Fibroblast of peridontal ligament (primary cell): ENCODE measurements at regions not wholly inside any gene's neighbourhood (a gene's known extent, or its start where the extent isn't known, plus 50 kb on each side); places are given as distances from the start of the nearest gene placed in this dataset.
A peak's percentile ranks its signal among the peaks of the same experiment; 100 is the strongest.

ENCODE experiments used
- DNase-seq: peaks from one replicate; pipeline ENCODE4 v3.0.0-alpha.2; 2010; ENCODE audit errors: extremely low read depth

DNA sequence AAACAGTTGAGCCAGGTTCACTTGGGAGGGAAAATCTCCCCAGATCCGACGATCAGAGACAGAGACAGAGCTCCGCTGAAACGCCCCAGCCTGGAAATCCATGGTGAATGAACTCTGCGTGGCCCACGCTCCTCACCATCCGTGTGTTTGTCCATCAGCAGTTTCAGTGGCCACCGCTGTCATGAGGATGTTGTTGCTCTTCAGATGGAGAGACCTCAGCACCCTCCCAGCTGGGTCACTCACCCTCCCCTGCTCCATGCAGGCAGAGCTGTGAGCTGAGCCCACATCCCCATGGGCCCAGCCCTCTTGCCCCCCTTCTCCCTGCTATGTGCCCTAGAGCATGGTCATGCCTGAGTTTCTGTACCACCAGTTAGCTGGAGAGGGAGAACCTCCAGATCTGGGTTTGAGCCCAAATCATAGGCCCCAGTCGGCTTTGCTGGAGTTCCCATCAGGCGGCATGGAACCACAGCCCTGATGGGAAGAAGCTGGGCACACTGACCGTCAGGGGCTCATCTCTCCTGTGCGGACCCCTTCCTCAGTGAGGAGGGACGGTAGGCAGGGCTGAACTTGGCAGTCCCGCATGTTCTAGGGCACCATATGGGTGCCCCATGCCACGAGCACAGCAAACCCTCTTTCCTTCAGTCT is 154.4 kb upstream of the COL5A1 start:
- no peak for DNase-seq

DNA sequence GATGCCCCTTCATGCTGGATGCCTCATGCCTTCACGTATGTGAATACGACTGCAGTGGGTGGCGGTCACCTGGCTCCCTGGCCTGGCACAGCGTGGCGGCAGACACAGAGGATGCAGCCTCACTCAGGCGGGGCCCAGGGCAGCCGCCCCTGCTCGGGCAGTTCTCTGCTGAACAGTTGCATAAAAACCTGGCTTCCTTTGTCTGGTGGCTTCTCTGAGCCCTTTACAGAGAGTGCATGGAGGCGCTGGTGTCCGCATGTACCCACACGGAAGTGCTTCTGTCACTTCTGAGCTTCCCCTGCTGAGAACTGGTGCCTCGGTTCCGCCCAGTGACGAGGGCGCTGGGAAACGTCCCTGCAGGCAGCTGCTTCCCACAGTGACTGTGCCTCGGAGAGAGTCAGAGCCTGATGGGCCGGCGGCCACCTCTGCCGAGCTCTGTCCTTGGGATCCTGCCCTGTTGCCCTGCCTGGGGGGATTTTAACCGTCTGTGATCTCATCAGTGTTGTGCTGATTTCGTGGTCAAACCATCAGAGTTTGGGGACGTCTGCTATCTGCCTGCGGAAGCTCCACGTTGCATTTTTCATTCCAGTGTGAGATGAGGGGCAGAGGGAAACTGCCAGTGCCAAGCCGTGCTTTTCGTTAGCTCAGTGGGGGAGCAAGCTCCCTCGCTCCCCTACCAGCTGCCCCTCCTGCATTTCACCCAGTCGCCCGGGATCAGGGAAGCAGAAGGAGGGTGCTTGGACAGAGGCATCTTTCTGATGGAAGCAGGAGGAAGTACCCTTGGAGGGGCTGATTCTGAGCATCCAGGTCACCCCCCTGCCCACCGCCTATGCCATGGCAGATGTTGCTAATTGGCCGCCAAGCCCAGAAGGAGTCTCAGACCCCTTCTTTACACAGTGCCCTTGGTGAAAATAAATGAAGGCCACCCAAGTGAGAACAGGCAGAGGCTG is 153.0 kb upstream of the COL5A1 start:
- peak; percentile 35 for DNase-seq

DNA sequence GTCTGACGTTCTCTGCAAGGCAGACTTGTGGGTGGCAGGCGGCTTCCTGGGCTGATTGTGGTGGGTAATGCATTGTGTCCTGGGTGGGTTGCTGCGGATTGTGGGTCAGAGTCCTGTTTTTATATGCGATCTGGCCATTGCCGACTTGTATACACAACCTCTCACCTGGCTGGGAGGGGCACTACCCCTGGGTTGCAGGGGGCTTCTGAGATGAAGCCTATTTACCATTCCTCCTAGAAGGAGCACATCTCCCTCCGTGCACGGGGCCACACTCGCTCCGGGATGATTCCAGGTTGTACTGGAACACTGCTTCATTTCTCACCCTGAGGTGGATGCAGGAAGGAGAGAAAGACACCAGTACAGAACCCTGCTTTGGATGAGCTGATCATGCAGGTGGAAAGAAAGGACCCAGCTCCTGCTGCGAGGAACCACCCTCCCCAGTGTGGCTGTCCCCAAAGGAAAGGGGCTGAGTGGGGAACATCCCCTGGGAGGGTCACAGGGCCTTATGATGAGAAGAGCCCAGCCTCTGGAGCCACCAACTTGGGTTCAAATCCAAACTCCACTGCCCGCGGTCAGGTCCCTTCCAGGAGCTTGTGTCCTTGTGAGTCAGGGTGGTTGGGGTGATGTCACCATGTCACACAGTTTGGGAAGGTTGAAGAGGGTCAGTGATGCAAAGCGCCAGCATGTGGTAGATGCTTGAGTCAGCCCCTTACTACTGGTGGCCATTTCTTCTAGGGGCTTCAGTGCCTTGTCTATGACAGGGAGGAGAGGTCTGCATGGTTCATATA is 151.8 kb upstream of the COL5A1 start:
- DNase-seq: no peak

DNA sequence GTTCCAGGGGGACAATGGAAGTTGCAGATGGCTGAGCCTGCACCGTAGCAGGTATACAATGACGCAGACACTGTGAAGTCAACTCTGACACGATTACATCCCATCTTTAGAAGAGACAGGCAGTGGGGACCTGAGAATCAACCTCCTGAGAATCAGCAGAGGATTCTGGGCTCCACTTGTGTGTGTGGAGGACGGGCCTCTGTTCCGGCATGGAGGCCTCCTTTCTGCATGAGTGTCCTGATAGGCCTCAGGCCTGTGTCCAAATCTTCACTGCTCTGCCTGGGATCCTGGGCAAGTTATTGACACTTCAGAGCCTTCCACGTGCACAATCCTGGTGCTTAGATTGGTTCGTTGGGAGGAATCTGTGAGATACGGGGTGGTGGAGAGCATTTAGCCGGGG is 151.2 kb upstream of the COL5A1 start:
- DNase-seq: no peak

DNA sequence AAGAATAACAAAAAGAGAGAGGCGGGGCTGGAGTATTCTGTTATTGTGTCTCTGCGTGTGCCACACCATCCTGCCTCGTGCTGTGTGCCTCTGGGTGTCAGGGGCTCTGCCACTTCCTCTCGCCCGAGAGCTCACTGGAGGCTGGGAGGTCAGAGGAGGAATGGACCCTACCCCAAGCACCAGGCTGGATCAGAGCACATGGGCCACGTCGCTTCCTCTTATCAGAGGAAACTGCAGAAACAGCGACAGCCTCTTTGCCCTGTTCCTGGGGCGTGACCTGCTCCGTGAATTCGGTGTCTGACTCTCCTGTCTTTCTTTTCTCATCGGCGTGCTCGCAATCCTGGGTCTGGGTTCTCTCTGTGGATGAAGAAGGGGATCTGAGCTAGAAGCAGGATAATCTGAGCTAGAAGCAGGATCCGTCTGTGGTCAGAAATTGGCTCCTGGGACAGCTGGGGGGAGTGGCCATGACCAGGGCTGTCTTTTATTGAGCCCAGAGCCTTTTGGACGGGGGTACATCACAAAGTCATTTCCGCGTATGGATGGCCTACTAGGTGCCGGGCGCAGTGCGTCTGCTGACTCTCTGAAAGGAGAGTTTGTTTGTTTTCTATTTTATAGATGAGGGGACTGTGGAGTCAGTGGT is 150.3 kb upstream of the COL5A1 start:
- DNase-seq: no peak

DNA sequence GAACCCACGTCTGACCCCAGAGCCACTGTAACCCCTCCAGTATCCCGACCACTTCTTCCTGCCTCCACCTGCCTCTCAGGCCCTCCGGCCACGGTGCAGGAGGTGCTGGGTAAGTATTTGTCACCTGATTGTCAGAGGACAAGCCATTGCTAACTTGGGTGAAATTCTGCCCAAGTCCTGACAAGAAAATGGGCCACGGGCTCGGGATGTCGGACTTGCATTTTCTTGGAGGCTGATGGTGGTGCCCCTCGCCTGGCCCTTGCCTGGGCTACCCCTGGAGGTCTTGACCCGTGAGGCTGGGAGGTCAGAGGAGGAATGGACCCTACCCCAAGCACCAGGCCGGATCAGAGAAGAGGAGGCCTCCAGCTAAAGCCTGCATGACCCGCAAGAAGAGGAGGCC is 149.7 kb upstream of the COL5A1 start:
- DNase-seq: no peak

DNA sequence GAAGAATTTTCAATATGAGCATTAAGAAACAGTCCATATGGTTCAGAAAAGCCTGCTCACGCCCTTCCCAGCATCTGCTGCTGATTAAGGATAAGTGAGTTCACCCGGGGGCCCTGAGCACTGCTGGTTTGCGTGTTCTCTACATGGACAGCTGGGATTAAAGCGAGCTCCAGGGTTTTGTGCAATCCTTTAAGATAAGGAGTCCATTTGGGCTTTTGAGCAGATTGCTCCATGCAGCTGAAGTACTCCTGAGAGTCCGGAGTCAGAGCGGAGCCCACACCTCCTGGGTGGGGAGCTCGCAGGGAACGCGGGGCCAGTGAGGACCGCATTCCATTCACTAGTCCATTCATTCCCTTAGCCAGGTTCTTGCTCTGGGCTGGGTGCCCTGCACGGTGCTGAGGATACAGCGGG is 149.3 kb upstream of the COL5A1 start:
- DNase-seq: peak; percentile 97

DNA sequence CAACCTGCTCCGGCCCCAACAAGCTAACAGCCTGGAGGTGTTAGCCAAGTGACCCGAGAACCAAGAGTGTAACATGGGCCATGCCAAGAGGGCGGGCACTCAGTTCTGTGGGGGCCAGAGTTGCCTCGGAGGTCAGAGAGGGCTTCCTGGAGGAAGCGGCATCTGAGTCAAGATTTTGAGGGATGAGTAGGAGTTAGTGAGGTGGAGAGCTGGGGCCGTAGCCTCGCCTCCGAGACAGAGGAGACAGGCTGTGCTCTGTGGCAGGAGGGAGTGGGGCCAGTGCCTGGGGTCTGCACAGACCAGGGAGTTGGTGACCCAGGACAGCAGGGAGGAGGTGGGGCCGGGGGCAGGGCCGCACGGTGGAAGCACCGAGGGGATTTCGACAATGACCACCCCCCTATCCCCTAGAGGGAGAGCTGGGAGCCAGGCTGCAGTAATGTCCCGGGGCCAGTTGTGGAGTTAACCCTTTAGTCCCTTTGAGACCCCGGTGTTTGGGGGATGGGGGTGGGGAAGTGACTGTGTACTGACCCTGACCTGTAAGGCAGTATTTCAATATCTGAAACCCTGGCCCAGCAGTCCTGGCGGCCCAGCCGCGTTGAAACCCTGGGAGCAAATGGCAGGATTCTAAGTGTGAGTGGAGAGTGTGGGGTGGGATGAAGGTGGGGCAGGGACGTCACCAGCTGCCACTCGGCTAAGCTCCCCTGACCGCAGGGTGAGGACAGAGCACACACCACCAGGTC is 148.7 kb upstream of the COL5A1 start:
- DNase-seq: no peak

DNA sequence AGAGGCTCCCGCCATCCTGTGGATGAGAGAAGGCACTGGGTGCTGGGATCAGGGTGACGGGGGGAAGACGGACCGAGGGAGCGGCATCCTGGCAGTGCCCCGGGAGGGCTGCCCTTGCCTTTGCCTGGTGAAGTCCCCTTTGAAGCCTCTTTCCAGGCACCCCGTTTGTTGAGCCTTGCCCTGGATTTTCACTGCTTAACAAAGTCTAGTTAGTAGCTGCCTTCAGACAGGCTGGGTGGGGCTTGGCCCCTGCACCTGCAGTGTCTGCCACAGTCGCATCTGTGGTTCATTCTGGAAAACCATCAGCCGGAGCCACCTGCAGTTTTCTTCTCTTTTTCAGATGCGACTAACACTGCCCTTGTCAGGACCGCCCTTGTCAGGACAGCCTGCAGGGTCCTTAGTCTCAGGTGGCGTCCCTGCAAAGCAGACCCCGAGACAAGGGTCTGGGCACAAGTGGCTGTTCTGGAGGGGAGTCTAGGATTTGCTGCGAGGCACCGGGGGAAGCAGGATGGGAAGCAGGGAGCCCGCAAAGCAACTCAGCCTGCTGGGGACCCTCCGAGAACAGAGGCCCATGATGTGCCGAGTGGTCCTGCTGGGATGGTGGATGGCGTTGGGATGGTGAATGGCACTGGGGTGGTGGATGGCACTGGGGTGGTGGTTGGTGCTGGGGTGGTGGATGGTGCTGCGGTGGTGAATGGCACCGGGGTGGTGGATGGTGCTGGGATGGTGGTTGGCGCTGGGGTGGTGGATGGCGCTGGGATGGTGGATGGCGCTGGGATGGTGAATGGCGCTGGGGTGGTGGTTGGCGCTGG is 147.9 kb upstream of the COL5A1 start:
- no peak for DNase-seq

DNA sequence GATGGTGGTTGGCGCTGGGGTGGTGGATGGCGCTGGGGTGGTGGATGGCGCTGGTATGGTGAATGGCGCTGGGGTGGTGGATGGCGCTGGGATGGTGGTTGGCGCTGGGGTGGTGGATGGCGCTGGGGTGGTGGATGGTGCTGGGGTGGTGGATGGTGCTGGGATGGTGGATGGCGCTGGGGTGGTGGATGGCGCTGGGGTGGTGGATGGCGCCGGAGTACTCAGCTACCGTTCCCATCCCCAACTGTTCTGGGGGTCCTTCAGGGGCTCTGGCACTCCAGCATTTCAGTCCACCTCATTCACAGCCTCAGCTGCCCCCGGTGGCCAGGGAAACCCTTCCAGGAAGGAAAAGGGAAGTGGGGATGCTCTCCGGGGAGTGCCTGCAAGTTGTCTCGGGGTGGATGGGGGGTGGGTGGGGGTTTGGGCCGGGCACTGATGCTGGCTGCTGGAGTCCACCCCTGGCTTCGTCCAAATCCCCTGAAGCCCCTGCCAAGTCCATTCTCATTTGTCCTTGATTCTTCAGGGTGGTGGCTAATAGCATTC is 147.3 kb upstream of the COL5A1 start:
- no peak for DNase-seq

DNA sequence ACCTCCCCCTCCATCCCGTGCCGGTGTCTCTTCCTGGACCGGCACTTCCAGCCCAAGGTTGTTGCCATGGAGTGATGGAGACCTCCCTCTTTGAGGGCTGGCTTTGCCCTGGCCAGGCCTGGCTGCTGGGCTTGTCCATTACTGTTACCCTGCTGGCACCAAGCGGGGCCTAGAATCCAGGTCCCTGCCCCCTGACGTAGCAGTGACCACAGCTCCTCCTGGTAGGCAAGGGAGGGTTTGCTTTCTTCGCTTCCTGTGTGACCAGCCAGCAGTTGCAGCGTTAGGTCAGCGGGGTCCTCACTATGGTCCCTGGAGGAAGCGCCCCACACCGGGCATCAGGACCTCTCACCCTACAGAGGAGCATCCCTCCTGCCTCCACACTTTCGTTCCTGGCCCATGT is 146.7 kb upstream of the COL5A1 start:
- no peak for DNase-seq

DNA sequence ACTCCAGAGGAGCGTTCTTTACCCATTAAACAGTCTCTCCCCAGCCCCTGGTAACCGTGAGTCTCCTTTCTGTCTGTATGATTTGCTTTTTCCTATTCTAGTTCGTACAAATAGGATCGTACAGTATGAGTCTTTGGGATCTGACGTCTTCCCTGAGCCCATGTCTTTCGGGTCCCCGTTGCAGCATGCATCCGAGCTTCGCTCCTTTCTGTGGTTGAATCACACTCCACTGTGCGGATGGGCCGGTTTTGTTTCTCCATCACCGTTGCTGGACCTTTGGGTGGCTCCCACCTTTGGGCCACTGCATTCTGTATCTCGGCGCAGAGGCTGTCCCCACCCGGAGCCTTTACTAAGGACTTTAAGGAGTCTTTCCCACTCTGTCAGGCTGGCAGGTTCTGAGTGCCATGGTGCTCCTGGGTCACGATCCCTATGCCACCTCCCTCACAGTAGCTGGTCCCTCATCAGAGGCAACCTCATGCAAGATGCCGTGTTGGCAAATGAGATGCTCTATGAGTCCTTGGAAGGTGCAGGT is 145.7 kb upstream of the COL5A1 start:
- DNase-seq: no peak

DNA sequence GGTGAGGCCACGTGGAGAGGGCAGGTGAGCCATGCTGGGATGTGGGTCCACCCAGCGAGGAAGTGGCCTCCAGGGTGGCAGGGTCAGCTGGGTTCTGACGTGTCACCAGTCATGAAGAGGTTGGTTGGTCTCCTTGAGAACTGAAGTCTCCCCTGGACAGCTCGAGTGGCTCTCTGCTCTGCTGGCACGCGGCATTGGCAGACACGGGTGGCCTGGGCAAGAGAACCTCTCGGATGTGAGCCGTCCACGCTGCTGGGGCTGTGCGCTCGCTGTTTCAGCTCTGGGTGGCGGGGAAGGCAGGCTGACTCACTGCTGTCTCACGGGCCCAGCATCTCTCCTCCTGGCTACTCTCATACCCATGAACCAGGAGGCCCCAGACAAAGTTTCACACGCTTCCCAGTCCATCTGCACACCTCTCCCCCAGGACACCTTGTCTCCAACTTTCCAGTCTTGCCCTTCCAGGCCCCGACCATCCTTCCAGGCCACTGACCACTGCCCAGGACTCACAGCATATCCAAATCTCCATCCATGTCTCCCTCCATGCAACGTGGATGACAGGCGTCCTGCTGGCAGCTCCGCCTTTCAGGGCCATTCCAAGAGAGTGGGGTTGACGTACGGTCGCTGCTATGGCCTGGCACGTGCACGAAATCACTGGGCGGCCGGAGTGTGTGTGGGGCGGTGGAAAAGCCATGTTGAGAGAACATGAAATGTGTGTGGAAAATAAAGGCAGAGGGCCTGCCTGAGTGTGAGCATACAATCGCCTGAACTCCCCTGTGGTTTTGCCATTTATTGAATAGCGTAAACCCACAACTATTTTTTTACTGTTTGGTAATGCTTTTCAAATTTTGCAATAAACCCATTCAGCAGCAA is 145.0 kb upstream of the COL5A1 start:
- DNase-seq: no peak

DNA sequence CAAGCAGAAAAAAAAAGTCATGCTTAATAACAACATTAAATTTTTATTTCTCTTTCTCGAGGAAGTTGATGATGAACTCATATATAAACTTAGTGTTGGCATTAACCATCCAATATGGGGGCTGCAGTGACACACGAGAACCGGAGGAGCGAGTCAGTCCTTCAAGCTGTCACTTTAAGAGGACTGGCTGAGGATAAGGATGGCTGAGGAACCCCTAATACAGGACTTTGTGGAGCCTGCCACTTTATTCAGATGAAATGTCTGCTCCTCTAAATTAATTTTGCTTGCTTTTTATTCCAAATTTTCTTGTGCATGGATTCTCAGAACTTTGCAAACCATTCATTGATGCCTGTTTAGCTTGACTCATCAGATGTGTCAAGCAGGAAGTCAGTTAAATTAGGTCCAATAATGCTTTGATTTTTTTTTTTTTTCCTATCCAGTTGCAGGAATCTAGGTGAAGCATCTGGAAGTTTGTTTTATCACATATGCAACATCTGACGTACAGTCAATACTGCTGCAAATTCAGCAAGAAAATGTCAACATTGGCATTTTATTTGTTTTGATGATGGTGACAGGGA is 144.2 kb upstream of the COL5A1 start:
- no peak for DNase-seq

DNA sequence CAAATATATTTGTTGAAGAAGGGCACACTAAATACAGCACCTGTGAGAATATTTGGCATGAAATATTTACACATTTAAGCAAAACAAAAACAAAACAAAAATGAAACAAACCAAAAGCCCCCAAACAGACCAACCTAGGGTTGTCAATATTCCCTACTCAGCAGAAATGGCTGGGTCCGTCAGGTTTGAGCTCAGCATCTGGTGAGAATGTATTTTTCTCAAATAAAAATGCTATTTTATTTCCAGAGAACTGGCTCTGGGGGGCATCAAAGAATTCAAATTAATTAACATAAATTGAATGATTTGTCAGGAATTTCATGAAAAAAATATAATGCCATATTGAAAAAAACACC is 142.8 kb upstream of the COL5A1 start:
- DNase-seq: no peak

DNA sequence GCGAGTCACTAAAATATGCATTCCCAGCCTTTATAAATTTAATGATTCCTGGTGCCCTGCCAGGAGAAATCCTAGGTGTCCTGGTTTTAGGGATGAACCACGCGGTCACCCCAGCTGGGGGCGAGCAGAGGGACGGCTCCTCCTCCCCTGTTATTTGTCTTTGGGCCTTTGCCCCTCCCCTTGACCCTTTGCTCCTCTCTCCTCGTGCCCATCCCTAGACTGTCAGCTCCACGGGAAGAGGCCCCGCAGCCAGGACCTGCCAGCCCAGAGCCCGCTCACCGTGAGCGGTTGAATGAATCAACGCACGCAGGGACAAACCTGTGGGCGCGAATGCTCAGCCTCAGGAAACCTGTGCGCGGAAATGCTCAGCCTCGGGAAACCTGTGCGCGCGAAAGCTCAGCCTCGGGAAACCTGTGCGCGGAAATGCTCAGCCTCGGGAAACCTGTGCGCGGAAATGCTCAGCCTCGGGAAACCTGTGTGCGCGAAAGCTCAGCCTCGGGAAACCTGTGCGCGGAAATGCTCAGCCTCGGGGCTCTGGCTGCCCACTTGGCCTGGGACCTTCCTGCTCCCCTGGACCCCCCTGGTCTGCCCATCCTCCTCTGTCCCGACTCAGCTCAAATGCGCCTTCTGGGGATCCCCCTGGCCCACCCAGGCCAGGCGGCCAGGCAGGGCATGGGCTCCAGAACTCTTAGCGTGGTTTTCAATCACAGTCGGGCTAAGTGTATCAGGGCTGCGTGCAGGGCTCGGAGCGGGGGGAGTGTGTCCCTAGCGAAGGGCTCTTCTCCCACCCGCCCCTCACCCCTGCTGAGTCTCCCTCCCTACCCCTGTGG is 140.5 kb upstream of the COL5A1 start:
- no peak for DNase-seq

DNA sequence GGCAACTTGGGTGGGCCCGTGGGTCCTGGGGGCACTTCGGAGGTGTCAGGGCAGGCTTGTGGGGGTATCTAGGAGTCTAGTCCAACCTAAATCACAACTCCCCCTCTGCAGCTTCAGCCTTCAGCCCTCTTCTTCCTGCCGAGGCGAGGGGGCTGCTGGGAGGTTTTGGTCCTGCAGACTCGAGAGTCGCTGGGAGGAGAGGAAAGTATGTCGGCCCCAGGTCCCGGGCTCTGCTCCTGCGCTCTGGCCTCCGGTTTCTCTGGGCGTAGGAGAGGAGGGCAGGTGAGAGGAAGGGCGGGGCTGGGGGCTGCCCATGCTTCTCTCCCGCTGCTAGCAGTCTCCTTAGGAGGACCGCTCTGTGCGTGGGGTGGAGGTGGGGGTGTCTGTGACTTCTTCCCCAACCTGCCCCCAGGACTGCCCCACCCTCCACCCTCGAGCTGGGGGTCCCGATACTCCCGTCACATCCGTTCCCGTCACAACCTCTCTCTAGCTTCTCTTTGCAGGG is 139.8 kb upstream of the COL5A1 start:
- DNase-seq: no peak
